Activated CD4-positive, alpha-beta T cell treated with anti-CD3 and anti-CD28 coated beads, Interleukin-2, amount 50 U/mL, for 48 hours (primary cell): ENCODE measurements at regions not wholly inside any gene's neighbourhood (a gene's known extent, or its start where the extent isn't known, plus 50 kb on each side); places are given as distances from the start of the nearest gene placed in this dataset.

Source experiments
- DNase-seq, 2 experiments: peaks; one replicate each; pipeline ENCODE4 v3.0.0-alpha.2; 2020

DNA sequence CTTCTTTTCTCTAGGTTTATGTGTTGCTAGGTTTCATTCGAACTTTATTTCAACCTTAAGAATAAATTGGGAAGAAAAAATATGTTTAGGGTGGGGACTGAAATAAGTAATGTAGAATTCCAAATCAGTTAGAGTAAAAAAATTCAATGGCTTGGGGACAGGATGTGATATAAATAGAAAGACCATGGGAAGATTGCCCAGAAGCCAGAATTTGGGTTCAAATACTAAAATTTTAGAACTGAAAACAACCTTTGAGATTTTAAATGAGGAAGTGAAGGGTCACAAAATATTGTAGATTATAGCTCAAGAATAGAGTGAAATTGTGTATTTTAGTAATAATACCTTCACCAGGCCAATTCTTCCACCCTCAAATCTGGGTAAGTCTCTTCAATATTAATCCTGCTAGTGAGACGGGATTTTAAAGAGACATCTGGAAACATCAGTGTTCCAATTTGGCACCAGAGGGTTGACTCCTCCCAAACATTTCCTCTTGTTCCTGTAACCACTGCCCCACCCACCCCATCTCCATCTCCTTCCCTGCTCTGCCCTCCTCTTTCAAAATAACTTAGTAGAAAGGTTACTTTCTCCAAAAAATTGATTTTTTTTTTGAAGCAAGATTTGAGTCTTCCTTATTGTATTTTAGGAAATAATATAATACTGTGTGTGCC, 51.3 kb upstream of the FAM3C start:
- no peak for DNase-seq

DNA sequence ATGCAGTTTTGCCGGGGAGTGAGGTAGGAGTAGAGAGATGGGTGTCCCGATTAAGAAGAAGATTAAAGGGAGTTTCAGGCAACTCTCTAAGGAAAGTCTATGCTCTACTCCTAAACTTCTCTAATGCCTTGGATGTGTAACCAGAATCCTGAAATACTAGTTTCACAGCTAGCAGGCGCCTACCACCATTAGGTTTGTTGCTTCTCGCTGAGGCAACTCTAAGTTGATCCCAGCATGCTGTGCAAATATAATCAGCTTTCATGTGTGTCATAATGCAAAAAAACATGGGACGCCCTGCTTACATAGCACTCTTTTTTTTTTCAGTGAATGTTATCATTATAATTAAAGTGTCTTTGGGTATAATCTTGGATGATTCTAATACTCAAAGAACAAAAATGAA, 50.4 kb upstream of the FAM3C start:
- no peak for DNase-seq
